ENCODE measurements at regions not wholly inside any gene's neighbourhood (a gene's known extent, or its start where the extent isn't known, plus 50 kb on each side); places are given as distances from the start of the nearest gene placed in this dataset.

DNA sequence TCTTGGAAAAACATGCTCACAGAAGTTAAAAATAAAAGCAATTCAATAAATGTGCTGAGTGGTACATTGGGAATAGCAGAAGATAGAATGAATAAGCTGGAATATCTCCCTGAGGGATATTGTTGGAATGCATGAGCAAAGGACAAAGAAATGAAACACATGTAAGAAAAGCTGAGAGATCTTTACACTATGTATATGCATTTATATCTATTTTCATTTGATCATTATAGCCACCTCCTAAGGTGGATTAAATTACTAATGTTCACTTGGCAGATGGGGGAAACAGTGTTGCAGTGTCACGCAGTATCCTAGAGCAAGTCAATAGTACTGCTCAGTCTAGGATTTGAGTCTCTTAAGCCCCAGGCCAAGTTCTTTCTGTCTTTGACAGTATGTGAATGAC lies 542.0 kb upstream of the MARCKS start:
- no peak overlapping the region for H3K4me3 Mint-ChIP-seq
- H3K9me3 Mint-ChIP-seq: no peaks in the 10 kb centered on the region
- no peaks in the 10 kb centered on the region for H3K36me3 Mint-ChIP-seq (ENCODE audit: low read depth)
- TF ChIP-seq, protein P1, sequence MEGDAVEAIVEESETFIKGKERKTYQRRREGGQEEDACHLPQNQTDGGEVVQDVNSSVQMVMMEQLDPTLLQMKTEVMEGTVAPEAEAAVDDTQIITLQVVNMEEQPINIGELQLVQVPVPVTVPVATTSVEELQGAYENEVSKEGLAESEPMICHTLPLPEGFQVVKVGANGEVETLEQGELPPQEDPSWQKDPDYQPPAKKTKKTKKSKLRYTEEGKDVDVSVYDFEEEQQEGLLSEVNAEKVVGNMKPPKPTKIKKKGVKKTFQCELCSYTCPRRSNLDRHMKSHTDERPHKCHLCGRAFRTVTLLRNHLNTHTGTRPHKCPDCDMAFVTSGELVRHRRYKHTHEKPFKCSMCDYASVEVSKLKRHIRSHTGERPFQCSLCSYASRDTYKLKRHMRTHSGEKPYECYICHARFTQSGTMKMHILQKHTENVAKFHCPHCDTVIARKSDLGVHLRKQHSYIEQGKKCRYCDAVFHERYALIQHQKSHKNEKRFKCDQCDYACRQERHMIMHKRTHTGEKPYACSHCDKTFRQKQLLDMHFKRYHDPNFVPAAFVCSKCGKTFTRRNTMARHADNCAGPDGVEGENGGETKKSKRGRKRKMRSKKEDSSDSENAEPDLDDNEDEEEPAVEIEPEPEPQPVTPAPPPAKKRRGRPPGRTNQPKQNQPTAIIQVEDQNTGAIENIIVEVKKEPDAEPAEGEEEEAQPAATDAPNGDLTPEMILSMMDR (IDR thresholded peaks at IDR 0.05): no peak
- no peak for DNase-seq
- POLR2A ChIA-PET: no interaction called here
- no peak for ATAC-seq (ENCODE audit: low read depth)
- no peaks in the 10 kb centered on the region for H3K4me1 Mint-ChIP-seq
- H3K27me3 Mint-ChIP-seq: peaks cover 3% of the 10 kb centered on the region
- no peak overlapping the region for H3K27ac Mint-ChIP-seq
- intact Hi-C loops (cut with micrococcal nuclease): no loop called here
- CTCF ChIA-PET: interaction anchor here (1.9 to 2.1 kb wide), 2 partner anchors 9 to 544 kb away, joined by 6 to 7 read pairs; no protein-coding TSS in a partner anchor

DNA sequence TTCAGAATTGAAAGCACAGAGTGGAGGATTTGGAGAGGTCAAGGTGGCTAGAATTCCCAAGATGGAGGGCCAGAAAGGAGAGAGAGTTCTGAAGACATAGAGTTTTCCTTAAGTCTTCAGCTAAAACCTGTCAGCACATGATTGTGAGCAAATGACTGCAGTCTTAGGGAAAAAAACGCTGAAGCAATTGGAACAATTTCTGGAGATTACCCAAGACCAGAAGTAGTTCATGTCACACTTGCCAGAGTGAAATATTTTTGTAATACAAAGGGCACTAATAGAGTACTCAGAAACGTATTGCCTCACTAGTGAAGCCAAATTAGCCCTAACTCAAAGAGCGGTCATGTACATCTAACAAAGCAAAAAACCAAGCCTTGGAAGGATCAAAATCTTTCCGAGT lies 541.3 kb upstream of the MARCKS start:
- ATAC-seq (ENCODE audit: low read depth) (no peak), DNase-seq (no peak)
- Mint-ChIP-seq H3K27me3 (peaks cover 3% of the 10 kb centered on the region), H3K4me1 (no peaks in the 10 kb centered on the region), H3K36me3 (ENCODE audit: low read depth) (no peaks in the 10 kb centered on the region), H3K4me3 (no peak overlapping the region), H3K9me3 (no peaks in the 10 kb centered on the region), H3K27ac (no peak overlapping the region)
- TF ChIP-seq, protein P1 (IDR thresholded peaks at IDR 0.05): no peak
- intact Hi-C loops (cut with micrococcal nuclease): no loop called here
- POLR2A ChIA-PET: no interaction called here
- CTCF ChIA-PET: interaction anchor here (1.9 kb wide), 1 partner anchor 9 kb away, joined by 7 read pairs; no protein-coding TSS in a partner anchor

DNA sequence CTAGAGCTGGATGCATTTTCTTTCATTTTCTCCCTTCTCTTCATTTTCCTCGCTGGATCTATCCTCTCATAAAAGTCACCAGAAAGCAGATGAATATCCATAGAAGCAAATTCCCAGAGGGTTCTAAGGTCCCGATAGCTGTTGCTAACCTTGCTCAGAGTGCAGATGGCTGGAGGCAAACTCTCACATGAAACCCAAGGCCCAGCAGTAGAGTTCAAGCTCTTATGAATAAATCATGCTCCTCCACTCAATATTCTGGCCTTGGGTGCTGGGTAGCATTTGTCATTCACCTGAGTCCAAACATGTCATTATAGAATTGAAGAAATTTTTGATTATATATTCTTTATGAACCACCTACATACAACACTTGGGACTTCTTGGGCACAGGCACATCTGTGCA lies 539.7 kb upstream of the MARCKS start:
- Mint-ChIP-seq H3K36me3 (ENCODE audit: low read depth) (no peaks in the 10 kb centered on the region), H3K27me3 (no peaks in the 10 kb centered on the region), H3K9me3 (no peaks in the 10 kb centered on the region), H3K4me3 (no peak overlapping the region), H3K27ac (no peak overlapping the region), H3K4me1 (no peaks in the 10 kb centered on the region)
- ChIA-PET POLR2A (no interaction called here), CTCF (no interaction called here)
- DNase-seq: no peak
- TF ChIP-seq, protein P1 (IDR thresholded peaks at IDR 0.05): no peak
- ATAC-seq (ENCODE audit: low read depth): no peak
- intact Hi-C loops (cut with micrococcal nuclease): no loop called here

DNA sequence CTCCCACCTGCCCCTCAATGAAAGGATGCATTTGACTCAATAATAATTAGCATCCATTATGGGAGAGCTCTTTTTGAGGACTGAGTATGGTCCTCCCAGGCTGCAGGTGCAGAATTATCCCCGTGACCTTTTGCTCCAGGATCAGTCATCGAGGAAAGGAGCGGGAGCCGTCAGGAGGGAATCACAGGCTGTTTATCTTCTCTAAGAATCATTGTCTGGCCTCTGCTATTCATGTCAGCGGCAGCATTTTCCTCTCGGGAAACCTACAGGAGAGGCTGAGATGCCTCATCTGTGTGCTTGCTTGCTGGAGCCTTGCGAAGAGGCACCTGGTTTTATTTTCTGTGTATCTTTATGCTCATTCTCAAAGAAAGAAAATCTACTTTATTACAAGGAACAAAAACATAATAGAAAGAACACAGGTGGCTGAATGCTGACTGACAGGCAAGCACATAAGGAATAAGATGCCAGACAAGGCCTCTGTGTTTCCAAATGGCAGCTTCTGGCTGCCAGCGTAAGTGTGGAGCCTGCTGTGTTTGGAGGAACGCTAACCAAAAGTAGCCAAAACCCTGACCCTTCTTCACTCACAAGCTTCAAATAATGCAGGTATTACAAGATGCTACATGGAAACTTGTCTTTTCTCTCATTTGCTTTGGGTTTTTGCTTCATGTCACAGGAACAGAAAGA lies 539.1 kb upstream of the MARCKS start:
- intact Hi-C loops (cut with micrococcal nuclease): no loop called here
- ChIA-PET POLR2A (no interaction called here), CTCF (interaction anchor here (0.9 kb wide), 1 partner anchor 12 kb away, joined by 3 read pairs; no protein-coding TSS in a partner anchor)
- Mint-ChIP-seq H3K27me3 (no peaks in the 10 kb centered on the region), H3K4me1 (no peaks in the 10 kb centered on the region), H3K27ac (no peak overlapping the region), H3K9me3 (no peaks in the 10 kb centered on the region), H3K4me3 (no peak overlapping the region), H3K36me3 (ENCODE audit: low read depth) (no peaks in the 10 kb centered on the region)
- TF ChIP-seq, protein P1 (IDR thresholded peaks at IDR 0.05): no peak
- ATAC-seq (ENCODE audit: low read depth) (no peak), DNase-seq (no peak)

DNA sequence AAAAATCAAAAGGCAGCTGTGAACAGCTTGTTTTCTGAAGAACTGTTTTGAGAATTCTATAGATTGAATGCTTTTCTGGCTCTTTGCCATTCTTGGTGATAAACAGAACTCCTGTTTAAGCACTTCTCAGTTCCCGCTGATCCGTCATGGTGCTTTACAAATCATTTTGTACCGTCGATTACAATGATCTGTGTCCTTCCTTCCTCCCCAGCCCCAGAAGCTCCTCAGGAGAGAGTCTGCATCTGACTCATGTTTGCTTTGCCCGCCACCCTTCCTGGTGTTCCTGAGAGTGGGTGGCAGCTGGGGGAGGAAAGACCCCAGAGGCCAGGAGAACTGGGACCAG lies 538.6 kb upstream of the MARCKS start:
- H3K27me3 Mint-ChIP-seq: no peaks in the 10 kb centered on the region
- TF ChIP-seq, protein P1 (IDR thresholded peaks at IDR 0.05): no peak
- POLR2A ChIA-PET: no interaction called here
- H3K9me3 Mint-ChIP-seq: no peaks in the 10 kb centered on the region
- ATAC-seq (ENCODE audit: low read depth): no peak
- H3K4me1 Mint-ChIP-seq: no peaks in the 10 kb centered on the region
- no peak overlapping the region for H3K4me3 Mint-ChIP-seq
- no peak for DNase-seq
- no peak overlapping the region for H3K27ac Mint-ChIP-seq
- CTCF ChIA-PET: interaction anchor here (0.9 kb wide), 1 partner anchor 12 kb away, joined by 3 read pairs; no protein-coding TSS in a partner anchor
- intact Hi-C loops (cut with micrococcal nuclease): no loop called here
- no peaks in the 10 kb centered on the region for H3K36me3 Mint-ChIP-seq (ENCODE audit: low read depth)
